Posterior vena cava (tissue), 2 donors: ENCODE measurements at regions not wholly inside any gene's neighbourhood (a gene's known extent, or its start where the extent isn't known, plus 50 kb on each side); places are given as distances from the start of the nearest gene placed in this dataset.
"Not testable (repeated sequence)": the region's sequence is repeated elsewhere in the genome, so short reads cannot be mapped to it uniquely, and the experiment has no call there.

Source experiments
- DNase-seq: peaks from one replicate; pipeline ENCODE4 v3.0.0-alpha.2; 2020; ENCODE audit warnings: low spot score
- intact Hi-C, 2 donors: fragments of 100-400 bp; cut with DNase I; formaldehyde crosslinking; loops; one replicate each; pipeline versions ENCODE4 v1.14.1 to v1.14.2; 2022 to 2023
- donor health status: DM: yes; HTN: yes; CAD: no.
- donor health status: DM: yes; HTN: yes; CAD: no.

DNA sequence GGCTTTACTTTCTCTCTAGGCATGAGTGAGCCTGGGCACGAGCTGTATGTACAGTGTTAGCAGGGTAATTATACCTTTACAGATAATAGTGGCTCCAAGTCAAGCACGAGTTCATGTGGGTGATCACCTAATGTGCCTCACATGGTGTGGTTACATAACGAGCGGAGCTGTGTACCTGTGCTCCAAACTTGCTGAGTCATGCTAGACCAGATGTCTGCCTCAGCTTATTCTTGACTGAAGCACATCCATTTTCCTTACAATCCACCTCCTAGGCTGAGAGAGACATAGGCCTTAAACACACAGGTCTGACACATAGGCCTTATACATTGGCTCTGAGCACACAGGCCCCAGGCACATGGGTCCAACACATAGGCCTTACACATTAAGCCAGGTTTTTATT lies 426.6 kb downstream of the GPAT3 start:
- DNase-seq, result no peak
- intact Hi-C loops, result no loop called here

- DNase-seq, result no peak
- intact Hi-C loops, result no loop called here
These were observed 425.7 kb downstream of the GPAT3 start for GRCh38 chr4:83961575-83961974.

- no peak for DNase-seq
- intact Hi-C loops, result no loop called here
These were observed 423.3 kb downstream of the GPAT3 start for GRCh38 chr4:83959160-83959559.

- intact Hi-C loops, result no loop called here
- no peak for DNase-seq
These were observed 411.9 kb downstream of the GPAT3 start for GRCh38 chr4:83947830-83948193.

GRCh38 chr4:83947125-83947829 lies 411.4 kb downstream of the GPAT3 start:
- no peak for DNase-seq
- intact Hi-C loops, result no loop called here

GRCh38 chr4:83943691-83944090 lies 407.8 kb downstream of the GPAT3 start:
- intact Hi-C loops, DNase-seq: not testable (repeated sequence)

DNA sequence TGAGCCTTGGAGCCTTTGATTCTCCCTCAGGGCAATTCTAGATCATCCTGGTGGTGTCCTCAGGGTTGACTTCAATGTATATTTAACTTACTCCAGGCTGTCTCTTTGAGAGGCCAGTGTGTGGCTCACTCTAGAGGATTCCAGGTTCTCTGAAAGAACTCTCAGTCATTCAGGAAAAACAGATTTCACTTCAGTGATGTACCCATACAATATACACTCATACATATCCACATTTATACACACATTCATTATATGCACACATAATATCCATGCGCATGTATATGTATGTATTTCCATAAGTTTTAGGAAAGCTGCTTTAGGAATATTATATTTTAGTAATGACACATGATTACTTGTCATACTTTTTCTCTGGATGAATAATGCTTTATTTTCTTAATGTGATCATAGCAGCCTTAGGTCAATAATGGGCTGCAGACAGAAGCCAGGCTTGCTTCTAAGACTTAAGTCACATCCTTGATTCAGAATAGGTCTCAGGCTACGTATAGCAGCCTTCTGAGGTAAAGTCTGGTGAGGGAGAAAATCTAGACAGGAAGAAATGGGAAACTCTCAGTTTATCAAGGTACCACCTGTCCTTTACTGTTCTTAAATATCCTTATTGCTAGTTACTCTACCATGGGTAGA lies 397.0 kb downstream of the GPAT3 start:
- intact Hi-C loops, result no loop called here
- no peak for DNase-seq

DNA sequence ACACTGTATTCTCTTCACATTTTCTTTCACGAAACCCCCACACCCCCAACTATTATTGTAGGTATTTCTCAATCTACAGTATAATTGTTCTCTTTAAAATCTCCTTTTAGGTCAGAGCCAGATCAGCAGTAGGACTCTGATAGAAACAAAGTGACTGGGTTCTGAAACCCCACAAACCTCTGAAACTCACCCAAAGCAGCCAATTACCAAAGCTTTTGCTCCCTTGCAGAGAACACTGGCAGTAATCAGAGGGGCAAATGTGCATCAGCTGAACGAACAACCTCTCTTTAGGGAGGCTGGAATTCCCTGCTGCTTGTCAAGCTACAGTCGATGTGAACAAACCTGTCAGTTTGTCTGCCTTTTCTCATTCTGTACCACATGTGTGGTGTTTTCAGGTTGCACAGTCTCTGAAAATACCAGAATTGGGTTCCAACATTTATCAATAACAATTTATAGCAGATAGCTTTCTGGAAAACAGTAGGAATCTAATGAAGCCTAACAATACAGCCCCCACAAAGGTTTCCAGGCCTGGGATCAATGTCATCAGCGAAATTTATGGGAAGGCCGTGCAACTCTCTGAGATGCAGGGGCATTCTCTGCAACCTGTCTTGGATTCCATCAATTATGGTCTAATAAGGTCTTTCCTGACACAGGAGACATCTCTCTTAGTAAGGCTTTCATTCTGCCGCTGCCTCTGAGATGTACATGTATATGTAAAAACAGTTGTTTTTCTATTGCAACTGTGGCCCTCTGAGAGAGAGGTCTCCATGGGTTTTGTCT lies 395.9 kb downstream of the GPAT3 start:
- intact Hi-C loops, result no loop called here
- DNase-seq, result no peak

GRCh38 chr4:83929550-83929949 lies 393.6 kb downstream of the GPAT3 start:
- intact Hi-C loops, result no loop called here
- DNase-seq, result no peak

DNA sequence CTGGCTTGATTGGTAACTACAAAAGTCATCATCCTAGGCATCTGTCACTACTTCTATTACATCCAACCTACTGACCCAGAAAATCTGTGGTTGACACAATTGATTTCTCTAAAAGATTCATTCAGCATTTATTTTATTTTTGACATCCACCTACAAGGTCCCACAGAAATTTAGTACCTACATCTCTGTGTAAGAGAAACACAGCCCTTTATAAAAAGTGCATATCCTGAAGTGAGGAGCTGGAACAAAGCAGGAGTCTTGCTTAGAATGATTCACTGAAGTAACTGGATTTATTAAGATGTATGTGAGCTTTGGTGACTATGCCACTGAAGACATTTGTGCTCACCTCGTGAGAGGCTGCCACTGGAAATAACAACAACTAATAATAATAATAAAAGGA lies 391.0 kb downstream of the GPAT3 start:
- no peak for DNase-seq
- intact Hi-C loops, result no loop called here

GRCh38 chr4:83923341-83923740 lies 387.4 kb downstream of the GPAT3 start:
- intact Hi-C loops, result no loop called here

GRCh38 chr4:83922402-83922801 lies 386.5 kb downstream of the GPAT3 start:
- intact Hi-C loops, result no loop called here

More at GRCh38 chr4:83923341-83923740, 387.4 kb downstream of the GPAT3 start:
- no peak for DNase-seq

GRCh38 chr4:83921124-83921523 lies 385.2 kb downstream of the GPAT3 start:
- no peak for DNase-seq
- intact Hi-C loops, result no loop called here

More at GRCh38 chr4:83922402-83922801, 386.5 kb downstream of the GPAT3 start:
- DNase-seq, result no peak

DNA sequence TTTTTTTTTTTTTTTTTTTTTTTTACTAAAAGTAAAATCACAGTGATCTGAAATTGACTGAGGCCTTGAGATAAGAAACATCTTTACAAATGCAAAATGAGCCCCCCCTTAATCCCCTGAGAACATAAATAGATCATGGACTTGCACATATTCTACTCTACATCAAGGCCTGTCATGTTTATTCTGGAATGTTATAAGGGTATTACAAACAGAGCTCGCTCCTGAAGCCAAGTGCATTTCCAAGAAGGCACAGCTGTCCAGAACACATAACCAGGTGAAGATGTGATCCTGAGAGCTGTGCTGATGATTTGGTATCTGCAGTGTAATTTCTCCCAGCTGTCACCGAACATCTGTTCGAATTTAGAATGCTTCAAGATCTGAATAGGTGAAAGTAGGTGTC lies 384.5 kb downstream of the GPAT3 start:
- intact Hi-C loops, result no loop called here
- DNase-seq, result no peak

DNA sequence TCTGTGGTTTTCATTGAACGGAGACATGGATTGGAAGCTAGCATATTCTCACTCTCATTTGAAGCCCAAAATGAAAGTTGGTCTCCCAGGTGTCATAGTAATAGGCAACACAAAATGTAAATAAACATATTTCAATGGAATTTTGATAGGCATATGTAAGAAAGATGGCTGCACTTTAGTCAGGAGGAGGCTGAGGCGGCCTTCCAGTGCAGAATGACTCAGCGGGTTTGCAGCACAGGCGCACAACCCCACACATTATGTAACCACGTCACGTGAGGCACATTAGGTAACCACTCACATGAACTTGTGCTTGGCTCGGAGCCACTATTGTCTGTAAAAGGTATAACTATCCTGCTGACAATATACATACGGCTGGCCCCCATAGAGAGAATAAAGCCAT lies 381.7 kb downstream of the GPAT3 start:
- DNase-seq, result no peak
- intact Hi-C loops, result no loop called here

DNA sequence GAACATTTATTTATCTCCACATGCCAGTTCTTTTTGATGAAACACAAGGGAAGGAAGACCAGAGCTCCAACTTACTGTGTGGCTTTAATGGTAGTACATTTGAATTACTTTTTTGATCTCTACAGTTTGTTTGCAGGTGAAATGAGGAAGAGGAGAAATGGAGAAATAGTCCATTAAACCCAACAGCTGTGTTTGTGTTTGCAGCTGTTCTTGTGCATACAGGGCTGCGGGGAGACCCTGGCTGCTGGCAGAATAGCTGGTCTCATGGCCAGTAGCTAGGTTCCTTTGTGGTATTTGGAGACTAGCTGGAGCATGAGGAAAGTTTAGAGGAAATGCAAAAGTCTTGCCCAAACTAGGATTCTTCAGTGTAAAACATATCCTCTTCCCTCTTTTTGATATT lies 374.8 kb downstream of the GPAT3 start:
- intact Hi-C loops, result no loop called here
- DNase-seq, result no peak

- intact Hi-C loops, result no loop called here
- DNase-seq, result no peak
These were observed 370.7 kb downstream of the GPAT3 start for GRCh38 chr4:83906561-83906960.

DNA sequence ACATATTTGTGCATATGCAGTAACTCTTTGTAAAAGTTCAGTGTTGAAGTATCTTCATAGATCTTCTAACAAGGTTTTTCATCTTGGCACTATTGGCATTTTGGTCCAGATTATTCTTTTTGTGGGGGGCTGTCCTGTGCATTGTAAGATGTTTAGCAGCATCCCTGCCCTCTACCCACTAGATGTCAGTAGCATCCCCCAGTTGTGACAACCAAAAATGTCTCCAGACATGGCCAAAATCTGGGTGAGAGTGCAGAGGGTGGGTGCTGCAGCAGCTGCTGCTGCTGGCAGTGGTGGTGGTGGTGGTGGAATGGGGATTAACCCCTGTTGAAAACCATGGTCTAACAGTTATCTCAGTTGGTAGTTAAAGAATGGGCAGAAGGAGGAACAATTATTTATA lies 370.0 kb downstream of the GPAT3 start:
- intact Hi-C loops, result no loop called here
- DNase-seq, result no peak

DNA sequence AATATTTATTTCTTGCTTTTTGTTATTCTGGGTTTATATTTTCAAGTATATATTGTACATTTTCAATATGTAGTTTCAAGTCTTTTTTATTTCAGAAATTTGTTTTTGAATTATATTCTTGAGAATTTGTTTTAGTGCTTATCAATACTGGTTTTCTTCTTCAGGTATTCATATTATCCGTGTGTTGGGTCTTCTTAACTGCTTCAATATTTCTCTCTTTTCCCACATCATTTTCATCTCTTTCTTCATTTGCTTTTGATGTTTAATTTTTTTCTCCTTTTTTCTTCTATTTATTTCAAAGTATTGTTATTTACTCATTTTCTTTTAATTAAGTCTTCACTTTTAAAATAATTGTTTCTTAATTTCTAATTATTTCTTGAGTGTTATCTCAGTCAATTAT lies 367.8 kb downstream of the GPAT3 start:
- DNase-seq, intact Hi-C loops: not testable (repeated sequence)

DNA sequence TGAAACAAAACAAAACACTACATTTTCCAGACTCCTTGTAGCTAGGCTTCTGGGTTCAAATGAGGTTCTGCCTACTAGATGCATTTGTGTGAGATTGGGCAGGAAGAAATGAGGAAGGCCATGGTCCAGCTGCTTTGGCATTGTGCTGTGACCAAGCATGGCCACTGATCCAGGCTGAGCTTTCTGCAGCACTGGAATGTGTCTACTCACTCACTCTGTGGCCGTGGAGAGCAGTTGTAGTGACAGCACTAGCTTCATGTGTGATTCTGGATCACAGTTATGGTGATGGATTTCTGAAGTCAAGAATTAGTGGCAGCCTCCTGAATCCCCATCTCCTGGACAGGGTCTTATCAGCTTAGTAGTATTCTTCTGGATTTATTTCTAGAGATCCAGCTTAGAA lies 358.9 kb downstream of the GPAT3 start:
- intact Hi-C loops, result no loop called here

GRCh38 chr4:83890816-83891215 lies 354.9 kb downstream of the GPAT3 start:
- no peak for DNase-seq
- intact Hi-C loops, result no loop called here

More for the DNA sequence above, 358.9 kb downstream of the GPAT3 start:
- no peak for DNase-seq
